ENCODE measurements at regions not wholly inside any gene's neighbourhood (a gene's known extent, or its start where the extent isn't known, plus 50 kb on each side); places are given as distances from the start of the nearest gene placed in this dataset.

DNA sequence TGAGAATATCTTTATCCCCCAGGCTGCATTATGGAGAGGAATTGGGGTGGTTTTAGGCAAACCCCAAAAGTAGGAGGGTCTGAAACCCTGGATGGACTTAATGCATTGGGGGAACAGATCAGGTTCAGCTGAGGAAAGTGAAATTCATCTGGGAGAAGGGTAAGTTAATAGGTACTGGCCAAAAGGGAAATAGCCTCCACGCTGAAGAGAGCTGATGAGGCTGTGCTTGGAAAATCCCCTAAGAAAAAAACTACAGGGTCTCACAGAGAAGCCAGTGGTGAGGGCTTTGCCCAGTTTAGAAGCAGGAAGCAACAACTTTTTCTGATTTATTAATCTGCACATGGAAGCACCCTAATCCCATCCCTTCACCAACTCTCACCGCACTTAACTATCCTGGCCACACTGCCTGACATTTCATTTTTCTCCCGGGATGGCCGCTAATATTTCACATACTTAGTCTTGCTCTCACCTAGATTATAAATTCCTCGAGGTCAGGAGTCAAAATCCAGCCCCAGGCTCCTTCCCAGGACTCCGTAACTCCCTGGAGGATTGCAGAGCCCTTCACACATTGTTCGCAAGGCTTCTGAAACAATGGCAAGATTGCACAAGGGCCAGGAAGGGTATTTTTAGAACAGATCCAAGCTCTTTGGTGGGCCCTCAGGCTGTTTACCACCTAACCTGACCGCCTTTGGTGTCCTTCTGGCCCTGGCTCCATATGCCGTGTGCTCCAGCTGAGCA, 60.9 kb upstream of the TARBP1 start:
- TF ChIP-seq, protein P1, sequence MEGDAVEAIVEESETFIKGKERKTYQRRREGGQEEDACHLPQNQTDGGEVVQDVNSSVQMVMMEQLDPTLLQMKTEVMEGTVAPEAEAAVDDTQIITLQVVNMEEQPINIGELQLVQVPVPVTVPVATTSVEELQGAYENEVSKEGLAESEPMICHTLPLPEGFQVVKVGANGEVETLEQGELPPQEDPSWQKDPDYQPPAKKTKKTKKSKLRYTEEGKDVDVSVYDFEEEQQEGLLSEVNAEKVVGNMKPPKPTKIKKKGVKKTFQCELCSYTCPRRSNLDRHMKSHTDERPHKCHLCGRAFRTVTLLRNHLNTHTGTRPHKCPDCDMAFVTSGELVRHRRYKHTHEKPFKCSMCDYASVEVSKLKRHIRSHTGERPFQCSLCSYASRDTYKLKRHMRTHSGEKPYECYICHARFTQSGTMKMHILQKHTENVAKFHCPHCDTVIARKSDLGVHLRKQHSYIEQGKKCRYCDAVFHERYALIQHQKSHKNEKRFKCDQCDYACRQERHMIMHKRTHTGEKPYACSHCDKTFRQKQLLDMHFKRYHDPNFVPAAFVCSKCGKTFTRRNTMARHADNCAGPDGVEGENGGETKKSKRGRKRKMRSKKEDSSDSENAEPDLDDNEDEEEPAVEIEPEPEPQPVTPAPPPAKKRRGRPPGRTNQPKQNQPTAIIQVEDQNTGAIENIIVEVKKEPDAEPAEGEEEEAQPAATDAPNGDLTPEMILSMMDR (IDR thresholded peaks at IDR 0.05), result no peak
- intact Hi-C loops (cut with DNase I), result loop anchor here in 1 of 2 donors (10.0 kb wide), 1 partner anchor 55 kb away; no protein-coding TSS in a partner anchor
- Histone ChIP-seq H3K36me3 (no peaks in the 10 kb centered on the region), H3K27ac (no peak overlapping the region), H3K27me3 (no peaks in the 10 kb centered on the region), H3K9me3 (no peaks in the 10 kb centered on the region), H3K4me1 (peaks cover 23 to 31% of the 10 kb centered on the region in 2 donors), H3K4me3 (no peak overlapping the region)
- DNase-seq (no peak), ATAC-seq (no peak)

DNA sequence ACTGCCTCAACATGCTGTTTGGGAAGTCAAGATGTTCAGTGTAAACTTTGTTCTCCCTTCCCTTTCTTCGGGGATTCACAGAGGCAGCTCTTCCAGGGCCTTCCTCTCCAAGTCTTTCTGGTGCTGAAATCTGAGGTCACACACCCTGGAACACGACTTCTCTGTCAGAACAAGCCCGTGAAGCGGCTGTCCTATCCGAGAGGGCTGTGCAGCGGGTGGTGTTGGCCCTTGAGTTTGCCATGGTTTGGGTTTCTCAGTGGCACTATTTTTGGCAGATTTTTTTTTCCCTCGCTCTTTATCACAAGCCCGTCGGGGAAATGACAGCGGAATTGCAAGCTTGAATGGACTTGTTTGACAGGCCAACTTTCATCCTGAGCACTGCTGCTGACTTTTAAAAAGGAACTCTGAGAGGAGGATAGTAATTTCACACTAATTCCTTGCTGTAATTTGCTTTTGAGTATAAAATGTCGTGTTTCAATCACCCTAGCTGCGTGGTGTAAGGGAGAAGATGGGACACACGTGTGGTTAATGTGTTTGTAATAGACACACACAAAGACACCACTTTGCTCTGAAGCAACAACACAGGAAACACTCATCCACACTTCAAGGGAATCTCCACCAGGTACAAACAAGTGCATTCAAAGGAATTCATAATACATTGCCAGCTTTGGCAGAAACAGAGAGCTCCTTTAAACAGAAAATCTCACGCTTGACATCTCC, 60.1 kb upstream of the TARBP1 start:
- Histone ChIP-seq H3K27ac (no peak overlapping the region), H3K27me3 (no peaks in the 10 kb centered on the region), H3K36me3 (no peaks in the 10 kb centered on the region), H3K4me3 (no peak overlapping the region), H3K4me1 (peaks cover 31 to 32% of the 10 kb centered on the region in 2 donors), H3K9me3 (no peaks in the 10 kb centered on the region)
- no peak for DNase-seq
- ATAC-seq, result no peak
- TF ChIP-seq, protein P1 (IDR thresholded peaks at IDR 0.05), result no peak
- intact Hi-C loops (cut with DNase I), result loop anchor here in 1 of 2 donors (10.0 kb wide), 1 partner anchor 56 kb away; no protein-coding TSS in a partner anchor

DNA sequence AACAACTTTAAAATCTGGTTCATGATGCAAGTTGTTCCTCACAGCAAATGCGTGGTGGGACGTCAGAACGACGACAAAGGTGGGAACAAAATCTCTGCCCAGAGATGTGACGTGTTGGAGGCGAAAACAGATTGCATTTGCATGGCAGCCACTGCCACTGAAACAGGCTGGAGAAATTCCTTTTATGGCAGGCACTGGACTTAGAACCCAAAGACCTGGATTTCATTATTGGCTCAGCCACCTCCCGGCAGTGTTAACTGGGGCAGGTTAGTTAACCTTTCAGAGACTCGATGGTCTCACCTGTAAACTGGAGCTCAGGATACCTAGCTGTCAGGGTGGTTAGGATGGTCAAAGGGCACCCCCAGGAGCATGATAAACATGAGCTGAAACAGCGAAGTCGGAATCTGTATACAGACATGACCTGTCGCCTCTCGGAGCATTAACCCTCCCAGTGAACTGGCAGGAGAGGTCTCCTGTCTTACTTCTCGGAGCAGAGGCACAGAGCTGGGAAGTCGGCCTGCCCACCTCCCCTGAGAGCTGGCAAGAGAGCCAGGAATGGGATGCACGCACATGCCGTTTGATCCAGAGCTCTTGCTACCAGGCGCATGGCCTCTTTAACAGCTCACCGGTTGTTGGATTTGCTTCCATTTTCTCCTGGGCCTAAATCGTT, 59.2 kb upstream of the TARBP1 start:
- H3K36me3 ChIP-seq, result no peaks in the 10 kb centered on the region
- H3K4me1 ChIP-seq, result peaks cover 38% of the 10 kb centered on the region in 2 donors
- no peak overlapping the region for H3K4me3 ChIP-seq
- H3K9me3 ChIP-seq, result no peaks in the 10 kb centered on the region
- no peak for DNase-seq
- no peak overlapping the region for H3K27ac ChIP-seq
- H3K27me3 ChIP-seq, result no peaks in the 10 kb centered on the region
- intact Hi-C loops (cut with DNase I), result loop anchor here in 1 of 2 donors (10.0 kb wide), 1 partner anchor 57 kb away; no protein-coding TSS in a partner anchor
- TF ChIP-seq, protein P1 (IDR thresholded peaks at IDR 0.05), result no peak
- ATAC-seq, result no peak

DNA sequence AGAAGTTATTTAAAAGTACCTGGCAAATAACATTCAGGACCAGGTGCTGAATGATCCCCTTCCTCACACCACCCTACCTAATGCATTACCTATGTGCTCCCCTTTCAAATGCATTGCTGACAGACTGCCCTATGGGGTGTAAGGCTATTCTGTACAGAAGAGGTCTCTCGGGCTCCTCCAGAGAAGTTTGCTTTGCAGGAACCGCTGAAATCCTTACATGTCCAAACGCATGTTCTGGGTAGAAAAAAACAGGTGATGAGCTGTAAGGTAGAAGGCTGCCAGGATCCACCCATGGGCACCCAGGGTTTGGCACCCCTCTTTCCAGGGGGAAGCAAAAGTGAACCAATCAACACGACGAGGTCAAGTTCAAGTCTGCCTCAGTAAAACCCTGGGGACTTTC, 58.3 kb upstream of the TARBP1 start:
- Histone ChIP-seq H3K27me3 (no peaks in the 10 kb centered on the region), H3K36me3 (no peaks in the 10 kb centered on the region), H3K4me3 (no peak overlapping the region), H3K9me3 (no peaks in the 10 kb centered on the region), H3K4me1 (peaks cover 47 to 48% of the 10 kb centered on the region in 2 donors), H3K27ac (peak overlapping the region in 1 of 2 donors; percentile 84)
- no peak for ATAC-seq
- intact Hi-C loops (cut with DNase I), result loop anchor here in 1 of 2 donors (10.0 kb wide), 1 partner anchor 58 kb away; no protein-coding TSS in a partner anchor
- TF ChIP-seq, protein P1 (IDR thresholded peaks at IDR 0.05), result no peak
- DNase-seq, result no peak
